NAMALWA (cell line): ENCODE measurements at regions not wholly inside any gene's neighbourhood (a gene's known extent, or its start where the extent isn't known, plus 50 kb on each side); places are given as distances from the start of the nearest gene placed in this dataset.

Experiments
- DNase-seq: peaks from one replicate; pipeline ENCODE4 v3.0.0-alpha.2; 2015; ENCODE audit warnings: low spot score

GRCh38 chr18:28606686-28607085 lies 429.8 kb upstream of the CDH2 start:
- DNase-seq = no peak

- no peak for DNase-seq
Observed at GRCh38 chr18:28602391-28602790, 425.5 kb upstream of the CDH2 start.

- DNase-seq = no peak
Observed at GRCh38 chr18:28594034-28594433, 417.1 kb upstream of the CDH2 start.

GRCh38 chr18:28588884-28589549 lies 412.1 kb upstream of the CDH2 start:
- no peak for DNase-seq

GRCh38 chr18:28584731-28585130 lies 407.8 kb upstream of the CDH2 start:
- no peak for DNase-seq

- DNase-seq = no peak
Observed at GRCh38 chr18:28582724-28583123, 405.8 kb upstream of the CDH2 start.

GRCh38 chr18:28581521-28582071 lies 404.7 kb upstream of the CDH2 start:
- no peak for DNase-seq

GRCh38 chr18:28576941-28577340 lies 400.0 kb upstream of the CDH2 start:
- DNase-seq = no peak

- no peak for DNase-seq
Observed at GRCh38 chr18:28575123-28575522, 398.2 kb upstream of the CDH2 start.

- no peak for DNase-seq
Observed at GRCh38 chr18:28574175-28574574, 397.2 kb upstream of the CDH2 start.

- DNase-seq = no peak
Observed at GRCh38 chr18:28571929-28572328, 395.0 kb upstream of the CDH2 start.

GRCh38 chr18:28560331-28560730 lies 383.4 kb upstream of the CDH2 start:
- no peak for DNase-seq

- no peak for DNase-seq
Observed at GRCh38 chr18:28559511-28559910, 382.6 kb upstream of the CDH2 start.

GRCh38 chr18:28541934-28542333 lies 365.0 kb upstream of the CDH2 start:
- no peak for DNase-seq

- no peak for DNase-seq
Observed at GRCh38 chr18:28541276-28541930, 364.5 kb upstream of the CDH2 start.

- no peak for DNase-seq
Observed at GRCh38 chr18:28529644-28530043, 352.7 kb upstream of the CDH2 start.

GRCh38 chr18:28526196-28526595 lies 349.3 kb upstream of the CDH2 start:
- DNase-seq = no peak

- DNase-seq = no peak
Observed at GRCh38 chr18:28523758-28524475, 347.0 kb upstream of the CDH2 start.

GRCh38 chr18:28522236-28522635 lies 345.3 kb upstream of the CDH2 start:
- no peak for DNase-seq

GRCh38 chr18:28519997-28520396 lies 343.1 kb upstream of the CDH2 start:
- DNase-seq = no peak

- DNase-seq = no peak
Observed at GRCh38 chr18:28514699-28515098, 337.8 kb upstream of the CDH2 start.

- no peak for DNase-seq
Observed at GRCh38 chr18:28512357-28512756, 335.4 kb upstream of the CDH2 start.

- DNase-seq = no peak
Observed at GRCh38 chr18:28511413-28511821, 334.5 kb upstream of the CDH2 start.
